ENCODE measurements at regions not wholly inside any gene's neighbourhood (a gene's known extent, or its start where the extent isn't known, plus 50 kb on each side); places are given as distances from the start of the nearest gene placed in this dataset.

DNA sequence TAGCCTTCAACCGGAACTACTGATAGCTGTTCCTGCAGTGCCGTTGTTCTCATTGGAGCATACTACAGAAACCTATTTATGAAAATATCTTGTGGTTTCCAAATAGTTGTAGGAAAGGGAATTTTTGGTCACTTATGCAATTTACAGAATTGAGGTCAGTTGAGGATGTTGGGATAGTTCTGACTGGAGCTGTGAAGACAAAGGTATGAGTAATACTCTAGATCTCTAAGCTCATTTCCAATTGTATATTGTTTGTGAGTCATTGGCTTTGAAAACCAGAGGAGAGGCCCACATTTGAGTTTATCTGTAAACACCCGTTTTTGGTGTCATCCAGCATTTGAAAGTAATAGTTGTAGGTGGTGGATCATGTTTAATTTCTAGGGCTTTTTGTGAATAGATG, 561.3 kb upstream of the WWC1 start:
- no peak overlapping the region for H3K27ac ChIP-seq (ENCODE audit: extremely low read length, insufficient read depth, low read length)
- TF ChIP-seq, protein P1, sequence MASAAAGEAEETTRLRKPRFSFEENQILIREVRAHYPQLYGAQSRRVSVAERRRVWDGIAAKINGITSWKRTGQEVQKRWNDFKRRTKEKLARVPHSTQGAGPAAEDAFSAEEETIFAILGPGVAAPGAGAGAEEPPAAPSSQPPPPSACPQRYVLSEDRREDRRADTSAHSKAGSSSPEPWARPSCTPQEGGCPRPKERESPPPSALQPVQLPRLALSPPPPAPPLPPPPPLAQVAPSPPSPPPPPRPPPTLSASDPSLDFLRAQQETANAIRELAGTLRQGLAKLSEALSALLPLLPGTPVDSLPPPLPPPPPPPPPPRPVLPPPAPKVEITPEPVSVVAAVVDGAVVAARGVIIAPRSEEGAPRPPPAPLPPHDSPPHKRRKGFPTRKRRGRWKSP (CRISPR knock-in tag; IDR thresholded peaks at IDR 0.05) = no peak
- no peak for TF ChIP-seq NFYB (CRISPR knock-in tag; IDR thresholded peaks at IDR 0.05)
- TF ChIP-seq, protein P2, sequence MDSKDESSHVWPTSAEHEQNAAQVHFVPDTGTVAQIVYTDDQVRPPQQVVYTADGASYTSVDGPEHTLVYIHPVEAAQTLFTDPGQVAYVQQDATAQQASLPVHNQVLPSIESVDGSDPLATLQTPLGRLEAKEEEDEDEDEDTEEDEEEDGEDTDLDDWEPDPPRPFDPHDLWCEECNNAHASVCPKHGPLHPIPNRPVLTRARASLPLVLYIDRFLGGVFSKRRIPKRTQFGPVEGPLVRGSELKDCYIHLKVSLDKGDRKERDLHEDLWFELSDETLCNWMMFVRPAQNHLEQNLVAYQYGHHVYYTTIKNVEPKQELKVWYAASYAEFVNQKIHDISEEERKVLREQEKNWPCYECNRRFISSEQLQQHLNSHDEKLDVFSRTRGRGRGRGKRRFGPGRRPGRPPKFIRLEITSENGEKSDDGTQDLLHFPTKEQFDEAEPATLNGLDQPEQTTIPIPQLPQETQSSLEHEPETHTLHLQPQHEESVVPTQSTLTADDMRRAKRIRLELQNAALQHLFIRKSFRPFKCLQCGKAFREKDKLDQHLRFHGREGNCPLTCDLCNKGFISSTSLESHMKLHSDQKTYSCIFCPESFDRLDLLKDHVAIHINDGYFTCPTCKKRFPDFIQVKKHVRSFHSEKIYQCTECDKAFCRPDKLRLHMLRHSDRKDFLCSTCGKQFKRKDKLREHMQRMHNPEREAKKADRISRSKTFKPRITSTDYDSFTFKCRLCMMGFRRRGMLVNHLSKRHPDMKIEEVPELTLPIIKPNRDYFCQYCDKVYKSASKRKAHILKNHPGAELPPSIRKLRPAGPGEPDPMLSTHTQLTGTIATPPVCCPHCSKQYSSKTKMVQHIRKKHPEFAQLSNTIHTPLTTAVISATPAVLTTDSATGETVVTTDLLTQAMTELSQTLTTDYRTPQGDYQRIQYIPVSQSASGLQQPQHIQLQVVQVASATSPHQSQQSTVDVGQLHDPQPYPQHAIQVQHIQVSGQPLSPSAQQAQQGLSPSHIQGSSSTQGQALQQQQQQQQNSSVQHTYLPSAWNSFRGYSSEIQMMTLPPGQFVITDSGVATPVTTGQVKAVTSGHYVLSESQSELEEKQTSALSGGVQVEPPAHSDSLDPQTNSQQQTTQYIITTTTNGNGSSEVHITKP (CRISPR knock-in tag; IDR thresholded peaks at IDR 0.05; ENCODE audit: low read depth) = no peak
- TF ChIP-seq EZH2 (conservative IDR thresholded peaks at IDR 0.05; ENCODE audit: low read depth, low read length) = no peak
- TF ChIP-seq NFIB (CRISPR knock-in tag; IDR thresholded peaks at IDR 0.05; ENCODE audit: borderline replicate concordance) = no peak
- TF ChIP-seq, protein P3, sequence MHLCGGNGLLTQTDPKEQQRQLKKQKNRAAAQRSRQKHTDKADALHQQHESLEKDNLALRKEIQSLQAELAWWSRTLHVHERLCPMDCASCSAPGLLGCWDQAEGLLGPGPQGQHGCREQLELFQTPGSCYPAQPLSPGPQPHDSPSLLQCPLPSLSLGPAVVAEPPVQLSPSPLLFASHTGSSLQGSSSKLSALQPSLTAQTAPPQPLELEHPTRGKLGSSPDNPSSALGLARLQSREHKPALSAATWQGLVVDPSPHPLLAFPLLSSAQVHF (CRISPR knock-in tag; IDR thresholded peaks at IDR 0.05) = no peak
- TF ChIP-seq, protein P4, sequence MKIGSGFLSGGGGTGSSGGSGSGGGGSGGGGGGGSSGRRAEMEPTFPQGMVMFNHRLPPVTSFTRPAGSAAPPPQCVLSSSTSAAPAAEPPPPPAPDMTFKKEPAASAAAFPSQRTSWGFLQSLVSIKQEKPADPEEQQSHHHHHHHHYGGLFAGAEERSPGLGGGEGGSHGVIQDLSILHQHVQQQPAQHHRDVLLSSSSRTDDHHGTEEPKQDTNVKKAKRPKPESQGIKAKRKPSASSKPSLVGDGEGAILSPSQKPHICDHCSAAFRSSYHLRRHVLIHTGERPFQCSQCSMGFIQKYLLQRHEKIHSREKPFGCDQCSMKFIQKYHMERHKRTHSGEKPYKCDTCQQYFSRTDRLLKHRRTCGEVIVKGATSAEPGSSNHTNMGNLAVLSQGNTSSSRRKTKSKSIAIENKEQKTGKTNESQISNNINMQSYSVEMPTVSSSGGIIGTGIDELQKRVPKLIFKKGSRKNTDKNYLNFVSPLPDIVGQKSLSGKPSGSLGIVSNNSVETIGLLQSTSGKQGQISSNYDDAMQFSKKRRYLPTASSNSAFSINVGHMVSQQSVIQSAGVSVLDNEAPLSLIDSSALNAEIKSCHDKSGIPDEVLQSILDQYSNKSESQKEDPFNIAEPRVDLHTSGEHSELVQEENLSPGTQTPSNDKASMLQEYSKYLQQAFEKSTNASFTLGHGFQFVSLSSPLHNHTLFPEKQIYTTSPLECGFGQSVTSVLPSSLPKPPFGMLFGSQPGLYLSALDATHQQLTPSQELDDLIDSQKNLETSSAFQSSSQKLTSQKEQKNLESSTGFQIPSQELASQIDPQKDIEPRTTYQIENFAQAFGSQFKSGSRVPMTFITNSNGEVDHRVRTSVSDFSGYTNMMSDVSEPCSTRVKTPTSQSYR (CRISPR knock-in tag; IDR thresholded peaks at IDR 0.05; ENCODE audit: borderline replicate concordance) = no peak
- TF ChIP-seq, protein P5, sequence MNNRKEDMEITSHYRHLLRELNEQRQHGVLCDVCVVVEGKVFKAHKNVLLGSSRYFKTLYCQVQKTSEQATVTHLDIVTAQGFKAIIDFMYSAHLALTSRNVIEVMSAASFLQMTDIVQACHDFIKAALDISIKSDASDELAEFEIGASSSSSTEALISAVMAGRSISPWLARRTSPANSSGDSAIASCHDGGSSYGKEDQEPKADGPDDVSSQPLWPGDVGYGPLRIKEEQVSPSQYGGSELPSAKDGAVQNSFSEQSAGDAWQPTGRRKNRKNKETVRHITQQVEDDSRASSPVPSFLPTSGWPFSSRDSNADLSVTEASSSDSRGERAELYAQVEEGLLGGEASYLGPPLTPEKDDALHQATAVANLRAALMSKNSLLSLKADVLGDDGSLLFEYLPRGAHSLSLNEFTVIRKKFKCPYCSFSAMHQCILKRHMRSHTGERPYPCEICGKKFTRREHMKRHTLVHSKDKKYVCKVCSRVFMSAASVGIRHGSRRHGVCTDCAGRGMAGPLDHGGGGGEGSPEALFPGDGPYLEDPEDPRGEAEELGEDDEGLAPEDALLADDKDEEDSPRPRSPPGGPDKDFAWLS (CRISPR knock-in tag; IDR thresholded peaks at IDR 0.05; ENCODE audit: borderline replicate concordance) = no peak
- TF ChIP-seq ATM (IDR thresholded peaks at IDR 0.05; ENCODE audit: borderline replicate concordance) = no peak

More for the DNA sequence above, 561.3 kb upstream of the WWC1 start:
- DNase-seq (ENCODE audit: low spot score) (no peak), ATAC-seq (no peak), FAIRE-seq (no peak)
- H3K9me3 ChIP-seq (ENCODE audit: low read length) = no peaks in the 10 kb centered on the region
- no peak overlapping the region for H3K9ac ChIP-seq (ENCODE audit: insufficient read depth, low read depth, low read length)
- no TSS peak for BruUV-seq (replicated peaks)
- POLR2A ChIA-PET = no interaction called here
- intact Hi-C loops (cut with micrococcal nuclease; ENCODE audit: unreplicated experiment) = no loop called here
- no peak overlapping the region for H2AFZ ChIP-seq (ENCODE audit: low read length)
- no peaks in the 10 kb centered on the region for H3K79me2 ChIP-seq (ENCODE audit: insufficient read depth, low read length)
- H3K27me3 ChIP-seq (ENCODE audit: control insufficient read depth in 1 of 2, insufficient read depth in 2 of 2, low read length in 2 of 2) = no peaks in the 10 kb centered on the region
- no peak overlapping the region for H3K4me3 ChIP-seq (replicated peaks in 1 of 3; ENCODE audit: insufficient read depth in 1 of 3, low read depth in 2 of 3, low read length in 3 of 3)
- no peaks in the 10 kb centered on the region for H3K36me3 ChIP-seq (replicated peaks in 1 of 2; ENCODE audit: control insufficient read depth in 1 of 2, insufficient read depth in 2 of 2, low read length in 2 of 2)
- WGBS (ENCODE audit: low lambda C conversion rate) = 33% methylated on average over 3 of the region's 3 CpGs
- in situ Hi-C loops (cut with HindIII; ENCODE audit: extremely low pct_ligation_motif_present, low pct_unique_long_range_greater_than_20kb) = no loop called here
- H3K4me2 ChIP-seq (ENCODE audit: low read depth, low read length) = no peak overlapping the region
- CTCF ChIA-PET (ENCODE audit: low intra/inter-chr PET ratio, low total read pairs) = no interaction called here
- no peaks in the 10 kb centered on the region for H4K20me1 ChIP-seq (ENCODE audit: insufficient read depth, low read length)
- no peaks in the 10 kb centered on the region for H3K4me1 ChIP-seq (ENCODE audit: insufficient read depth, low read length)
